Upper lobe of left lung (tissue), 4 donors: ENCODE measurements at regions not wholly inside any gene's neighbourhood (a gene's known extent, or its start where the extent isn't known, plus 50 kb on each side); places are given as distances from the start of the nearest gene placed in this dataset.

Experiments
- POLR2A ChIP-seq, 4 donors: fragments of 450-650 bp; IDR thresholded peaks; one replicate each; pipeline ENCODE4 v1.5.1; 2016 to 2017; ENCODE audit warnings: antibody characterized with exemption in 4 of 4, mild to moderate bottlenecking in 2 of 4
- TF ChIP-seq, protein P1 (sequence below), 6 experiments: fragments of 450-650 bp in 4 of 6; fragments of 200-600 bp in 2 of 6; sonication (generic) in 2 of 6; IDR thresholded peaks; one replicate each; pipeline ENCODE4 v1.5.1; 2016 to 2019; ENCODE audit warnings: antibody characterized with exemption in 6 of 6

DNA sequence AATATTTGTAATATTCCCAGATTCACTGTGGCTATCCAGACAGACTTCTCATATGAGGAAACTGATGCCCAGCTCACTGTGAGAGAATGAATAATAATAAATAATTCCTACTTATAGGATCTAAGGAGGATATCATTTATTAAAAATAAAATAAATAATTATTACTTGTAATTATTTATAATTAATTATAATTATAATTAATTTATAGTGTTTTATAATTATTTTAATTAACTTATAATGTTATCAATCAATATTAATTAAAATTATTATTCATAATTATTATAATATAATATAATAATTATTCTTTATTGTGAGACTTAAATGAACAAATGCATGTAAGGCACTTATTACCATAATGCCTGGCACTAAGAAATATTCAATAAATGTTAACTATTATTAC is 192.8 kb downstream of the GALC start:
- TF ChIP-seq, protein P1, sequence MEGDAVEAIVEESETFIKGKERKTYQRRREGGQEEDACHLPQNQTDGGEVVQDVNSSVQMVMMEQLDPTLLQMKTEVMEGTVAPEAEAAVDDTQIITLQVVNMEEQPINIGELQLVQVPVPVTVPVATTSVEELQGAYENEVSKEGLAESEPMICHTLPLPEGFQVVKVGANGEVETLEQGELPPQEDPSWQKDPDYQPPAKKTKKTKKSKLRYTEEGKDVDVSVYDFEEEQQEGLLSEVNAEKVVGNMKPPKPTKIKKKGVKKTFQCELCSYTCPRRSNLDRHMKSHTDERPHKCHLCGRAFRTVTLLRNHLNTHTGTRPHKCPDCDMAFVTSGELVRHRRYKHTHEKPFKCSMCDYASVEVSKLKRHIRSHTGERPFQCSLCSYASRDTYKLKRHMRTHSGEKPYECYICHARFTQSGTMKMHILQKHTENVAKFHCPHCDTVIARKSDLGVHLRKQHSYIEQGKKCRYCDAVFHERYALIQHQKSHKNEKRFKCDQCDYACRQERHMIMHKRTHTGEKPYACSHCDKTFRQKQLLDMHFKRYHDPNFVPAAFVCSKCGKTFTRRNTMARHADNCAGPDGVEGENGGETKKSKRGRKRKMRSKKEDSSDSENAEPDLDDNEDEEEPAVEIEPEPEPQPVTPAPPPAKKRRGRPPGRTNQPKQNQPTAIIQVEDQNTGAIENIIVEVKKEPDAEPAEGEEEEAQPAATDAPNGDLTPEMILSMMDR (IDR thresholded peaks at IDR 0.05) = no peak
- TF ChIP-seq POLR2A (IDR thresholded peaks at IDR 0.05) = no peak
